ENCODE measurements at regions not wholly inside any gene's neighbourhood (a gene's known extent, or its start where the extent isn't known, plus 50 kb on each side); places are given as distances from the start of the nearest gene placed in this dataset.

DNA sequence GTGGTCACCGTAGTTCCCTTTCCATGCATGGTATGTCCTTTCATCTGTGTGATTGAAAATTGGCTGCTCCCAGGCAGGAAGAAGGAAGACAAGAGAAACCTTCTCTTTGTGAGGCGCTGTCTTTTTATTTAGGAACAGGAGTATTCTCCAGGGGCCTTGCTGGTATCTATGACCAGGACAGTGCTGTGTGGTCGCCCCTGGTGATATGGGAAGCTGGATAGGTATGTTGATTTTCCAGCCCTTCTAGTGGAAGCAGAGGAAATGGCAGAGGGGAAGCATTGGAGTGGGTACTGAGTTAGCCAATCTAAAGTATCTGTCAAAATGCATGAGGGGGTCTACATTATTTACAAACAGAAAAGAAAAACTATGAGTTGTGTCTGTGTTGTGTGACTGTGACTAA is 226.6 kb downstream of the MTX2 start:
- Mint-ChIP-seq H3K36me3 (ENCODE audit: unreplicated experiment) (no peaks in the 10 kb centered on the region), H3K27me3 (ENCODE audit: unreplicated experiment) (no peaks in the 10 kb centered on the region), H3K9me3 (ENCODE audit: unreplicated experiment) (no peaks in the 10 kb centered on the region), H3K4me3 (ENCODE audit: unreplicated experiment) (no peak overlapping the region), H3K27ac (ENCODE audit: unreplicated experiment) (no peak overlapping the region), H3K4me1 (ENCODE audit: low read depth, unreplicated experiment) (peaks cover 6% of the 10 kb centered on the region)
- no peak for DNase-seq
- TF ChIP-seq CTCF (IDR thresholded peaks at IDR 0.05; ENCODE audit: partially characterized antibody, unreplicated experiment) = no peak

DNA sequence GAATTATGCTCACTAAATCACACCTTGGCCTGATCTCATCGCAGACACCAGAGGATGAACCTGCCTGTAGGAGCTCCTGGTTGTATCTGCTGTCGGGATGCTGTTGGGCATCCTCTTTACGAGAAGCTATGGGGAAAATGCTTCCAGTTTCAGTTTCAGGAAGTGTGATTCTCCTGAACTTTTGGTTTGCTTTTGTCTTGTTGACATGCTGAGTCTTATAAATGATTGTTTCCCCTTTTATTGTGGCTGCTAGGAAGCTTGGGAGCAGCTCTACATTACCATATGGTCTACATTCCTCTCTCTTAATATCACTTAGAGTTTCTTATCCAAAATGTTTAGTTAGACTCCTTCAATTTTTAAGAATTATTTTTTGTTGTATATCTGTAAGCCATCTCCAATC is 227.5 kb downstream of the MTX2 start:
- Mint-ChIP-seq H3K4me1 (ENCODE audit: low read depth, unreplicated experiment) (peaks cover 5% of the 10 kb centered on the region), H3K9me3 (ENCODE audit: unreplicated experiment) (no peaks in the 10 kb centered on the region), H3K27ac (ENCODE audit: unreplicated experiment) (no peak overlapping the region), H3K36me3 (ENCODE audit: unreplicated experiment) (no peaks in the 10 kb centered on the region), H3K4me3 (ENCODE audit: unreplicated experiment) (no peak overlapping the region), H3K27me3 (ENCODE audit: unreplicated experiment) (no peaks in the 10 kb centered on the region)
- TF ChIP-seq CTCF (IDR thresholded peaks at IDR 0.05; ENCODE audit: partially characterized antibody, unreplicated experiment) = no peak
- DNase-seq = no peak

DNA sequence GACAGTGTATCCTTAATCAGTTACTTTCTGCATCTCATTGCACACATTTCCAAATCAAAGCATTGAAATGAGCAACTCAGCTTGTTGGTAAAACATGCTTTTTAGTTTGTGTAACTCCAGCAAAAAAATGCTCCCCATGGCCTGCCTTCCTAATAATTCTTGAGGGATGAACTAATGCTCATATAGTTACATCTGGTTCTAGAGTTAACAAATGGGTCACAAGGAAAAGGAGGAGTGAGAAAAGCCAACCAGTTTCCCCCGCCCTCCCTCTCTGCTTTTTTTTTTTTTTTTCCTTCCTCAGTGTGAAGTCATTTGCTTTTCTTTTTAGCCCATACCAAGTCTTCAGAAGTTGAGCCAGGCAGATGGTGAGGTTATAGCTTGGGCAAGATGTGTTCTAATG is 231.7 kb downstream of the MTX2 start:
- Mint-ChIP-seq H3K9me3 (ENCODE audit: unreplicated experiment) (no peaks in the 10 kb centered on the region), H3K36me3 (ENCODE audit: unreplicated experiment) (no peaks in the 10 kb centered on the region), H3K27ac (ENCODE audit: unreplicated experiment) (no peak overlapping the region), H3K4me1 (ENCODE audit: low read depth, unreplicated experiment) (no peaks in the 10 kb centered on the region), H3K4me3 (ENCODE audit: unreplicated experiment) (no peak overlapping the region), H3K27me3 (ENCODE audit: unreplicated experiment) (no peaks in the 10 kb centered on the region)
- no peak for TF ChIP-seq CTCF (IDR thresholded peaks at IDR 0.05; ENCODE audit: partially characterized antibody, unreplicated experiment)
- DNase-seq = no peak

- TF ChIP-seq CTCF (IDR thresholded peaks at IDR 0.05; ENCODE audit: partially characterized antibody, unreplicated experiment) = no peak
- H3K27me3 Mint-ChIP-seq (ENCODE audit: unreplicated experiment) = no peaks in the 10 kb centered on the region
- no peaks in the 10 kb centered on the region for H3K36me3 Mint-ChIP-seq (ENCODE audit: unreplicated experiment)
- no peak for DNase-seq
- H3K27ac Mint-ChIP-seq (ENCODE audit: unreplicated experiment) = no peak overlapping the region
- no peaks in the 10 kb centered on the region for H3K9me3 Mint-ChIP-seq (ENCODE audit: unreplicated experiment)
- no peaks in the 10 kb centered on the region for H3K4me1 Mint-ChIP-seq (ENCODE audit: low read depth, unreplicated experiment)
- no peak overlapping the region for H3K4me3 Mint-ChIP-seq (ENCODE audit: unreplicated experiment)
Measured at GRCh38 chr2:176501617-176502016, 232.4 kb downstream of the MTX2 start.

GRCh38 chr2:176502619-176503018 is 233.4 kb downstream of the MTX2 start:
- no peak overlapping the region for H3K4me3 Mint-ChIP-seq (ENCODE audit: unreplicated experiment)
- no peak for DNase-seq
- H3K27ac Mint-ChIP-seq (ENCODE audit: unreplicated experiment) = no peak overlapping the region
- TF ChIP-seq CTCF (IDR thresholded peaks at IDR 0.05; ENCODE audit: partially characterized antibody, unreplicated experiment) = no peak
- no peaks in the 10 kb centered on the region for H3K4me1 Mint-ChIP-seq (ENCODE audit: low read depth, unreplicated experiment)
- H3K36me3 Mint-ChIP-seq (ENCODE audit: unreplicated experiment) = no peaks in the 10 kb centered on the region
- no peaks in the 10 kb centered on the region for H3K9me3 Mint-ChIP-seq (ENCODE audit: unreplicated experiment)
- no peaks in the 10 kb centered on the region for H3K27me3 Mint-ChIP-seq (ENCODE audit: unreplicated experiment)
